H1 (cell line): ENCODE measurements at regions not wholly inside any gene's neighbourhood (a gene's known extent, or its start where the extent isn't known, plus 50 kb on each side); places are given as distances from the start of the nearest gene placed in this dataset.

ENCODE experiments used
- CTCF ChIA-PET: fragments of 300-600 bp; sonication (Branson Sonifier 250); formaldehyde crosslinking; loops from one replicate; lab custom pipeline; 2021; ENCODE audit not compliant: partially characterized antibody; lab: Charles Lee
- POLR2A ChIA-PET: fragments of 300-600 bp; sonication (Branson Sonifier 250); formaldehyde crosslinking; loops from one replicate; lab custom pipeline; 2021; ENCODE audit warnings: inconsistent platforms; ENCODE audit not compliant: partially characterized antibody; lab: Charles Lee
- DNase-seq, 2 experiments: peaks; one replicate each; pipeline versions ENCODE4 v3.0.0 to v3.0.0-alpha.2; 2010 to 2022; ENCODE audit warnings: low spot score in 2 of 2, low read depth in 1 of 2, mixed read lengths in 1 of 2
- FAIRE-seq: peaks from 2 replicates; lab custom pipeline; 2011; peaks lifted over from hg19 to GRCh38; lab: Jason Lieb, UNC
- H2AFZ ChIP-seq: 2 replicates; pipeline ENCODE4 v1.8.1; 2012; ENCODE audit warnings: low read length, inconsistent platforms
- H2AK5ac ChIP-seq: 2 replicates; pipeline ENCODE4 v1.6.1; 2013; ENCODE audit warnings: low read depth, low read length
- H2BK120ac ChIP-seq: replicated peaks from 2 replicates; pipeline ENCODE3; 2013; ENCODE audit warnings: low read depth, low read length, inconsistent platforms
- H2BK12ac ChIP-seq: 2 replicates; pipeline ENCODE4 v1.6.1; 2013; ENCODE audit warnings: low read depth, low read length
- H2BK15ac ChIP-seq: 2 replicates; pipeline ENCODE4 v1.6.1; 2013; ENCODE audit warnings: low read length
- H2BK20ac ChIP-seq: 2 replicates; pipeline ENCODE4 v1.6.1; 2013; ENCODE audit warnings: low read length
- H2BK5ac ChIP-seq: 2 replicates; pipeline ENCODE4 v1.6.1; 2013; ENCODE audit warnings: low read depth, low read length
- H3K14ac ChIP-seq: 2 replicates; pipeline ENCODE4 v1.6.1; 2013; ENCODE audit warnings: inconsistent platforms; ENCODE audit not compliant: insufficient read length
- H3K18ac ChIP-seq: 2 replicates; pipeline ENCODE4 v1.6.1; 2013; ENCODE audit warnings: low read length; ENCODE audit errors: extremely low read depth
- H3K23ac ChIP-seq: 2 replicates; pipeline ENCODE4 v1.6.1; 2013; ENCODE audit warnings: inconsistent platforms; ENCODE audit not compliant: insufficient read length
- H3K23me2 ChIP-seq: 2 replicates; pipeline ENCODE4 v1.6.1; 2013; ENCODE audit warnings: low read depth, low read length
- H3K27ac ChIP-seq: 2 replicates; pipeline ENCODE4 v1.6.1; 2011; ENCODE audit warnings: low read depth, low read length, inconsistent platforms
- H3K27me3 ChIP-seq, 4 experiments: replicated peaks in 1 of 4; 1 replicate in 1 of 4; 2 replicates in 3 of 4; pipeline versions ENCODE4 v1.6.1 to v1.8.1; 2011 to 2013; ENCODE audit warnings: low read length in 3 of 4, mild to moderate bottlenecking in 3 of 4, inconsistent platforms in 2 of 4, mixed read lengths in 2 of 4, moderate library complexity in 1 of 4; ENCODE audit not compliant: control insufficient read depth in 3 of 4, insufficient read depth in 3 of 4; ENCODE audit errors: extremely low read depth in 1 of 4
- H3K36me3 ChIP-seq, 4 experiments: 2 replicates each; pipeline versions ENCODE4 v1.6.1 to v1.8.1; 2011 to 2013; ENCODE audit warnings: mild to moderate bottlenecking in 4 of 4, low read length in 3 of 4, moderate library complexity in 2 of 4, control low read depth in 1 of 4, inconsistent platforms in 1 of 4; ENCODE audit not compliant: insufficient read depth in 4 of 4, control insufficient read depth in 2 of 4
- H3K4ac ChIP-seq: replicated peaks from 2 replicates; pipeline ENCODE3; 2013; ENCODE audit warnings: low read length, low read depth, mixed read lengths, inconsistent platforms; ENCODE audit not compliant: insufficient read length
- H3K4me1 ChIP-seq, 4 experiments: replicated peaks in 1 of 4; 1 replicate in 1 of 4; 2 replicates in 3 of 4; pipeline versions ENCODE4 v1.6.1 to v1.8.1; 2011 to 2013; ENCODE audit warnings: low read length in 3 of 4, inconsistent platforms in 2 of 4, mixed read lengths in 1 of 4; ENCODE audit not compliant: insufficient read depth in 4 of 4, control insufficient read depth in 3 of 4
- H3K4me2 ChIP-seq, 2 experiments: 2 replicates each; pipeline versions ENCODE4 v1.6.1 to v1.8.1; 2011 to 2013; ENCODE audit warnings: low read depth in 2 of 2, low read length in 2 of 2, control low read depth in 1 of 2, inconsistent platforms in 1 of 2, mild to moderate bottlenecking in 1 of 2; ENCODE audit not compliant: insufficient read depth in 1 of 2
- H3K4me3 ChIP-seq, 4 experiments: fragments of 200-600, 300-600 bp in 1 of 4; sonication (generic), shearing (Covaris generic), sonication (Bioruptor Twin) in 1 of 4; 2 replicates each; pipeline versions ENCODE4 v1.5.1 to v1.8.1; 2011 to 2016; ENCODE audit warnings: low read length in 4 of 4, low read depth in 3 of 4, control low read depth in 2 of 4, inconsistent platforms in 2 of 4, mild to moderate bottlenecking in 2 of 4, mixed read lengths in 1 of 4, moderate library complexity in 1 of 4; ENCODE audit not compliant: insufficient read depth in 2 of 4; ENCODE audit errors: extremely low read depth in 1 of 4
- H3K56ac ChIP-seq: replicated peaks from 2 replicates; pipeline ENCODE3; 2013; ENCODE audit warnings: low read depth, mild to moderate bottlenecking, mixed read lengths, low read length, inconsistent platforms; ENCODE audit not compliant: insufficient read length
- H3K79me1 ChIP-seq: 2 replicates; pipeline ENCODE4 v1.6.1; 2013; ENCODE audit warnings: low read depth, low read length, control low read depth
- H3K79me2 ChIP-seq, 2 experiments: 2 replicates each; pipeline versions ENCODE4 v1.6.1 to v1.8.1; 2012 to 2013; ENCODE audit warnings: low read length in 2 of 2, mild to moderate bottlenecking in 2 of 2, inconsistent platforms in 1 of 2; ENCODE audit not compliant: insufficient read depth in 2 of 2, control insufficient read depth in 1 of 2
- H3K9ac ChIP-seq, 4 experiments: replicated peaks in 1 of 4; 1 replicate in 1 of 4; 2 replicates in 3 of 4; pipeline versions ENCODE4 v1.6.1 to v1.8.1; 2011 to 2013; ENCODE audit warnings: low read depth in 3 of 4, low read length in 3 of 4, control low read depth in 2 of 4, mild to moderate bottlenecking in 2 of 4, moderate library complexity in 2 of 4, inconsistent platforms in 1 of 4; ENCODE audit errors: extremely low read depth in 1 of 4
- H3K9me3 ChIP-seq, 2 experiments: 2 replicates each; pipeline versions ENCODE4 v1.6.1 to v1.8.1; 2012 to 2013; ENCODE audit warnings: mild to moderate bottlenecking in 2 of 2, moderate library complexity in 2 of 2, control low read depth in 1 of 2, inconsistent platforms in 1 of 2, low read depth in 1 of 2, low read length in 1 of 2, mixed read lengths in 1 of 2; ENCODE audit not compliant: insufficient read depth in 2 of 2
- H4K20me1 ChIP-seq, 2 experiments: replicated peaks in 1 of 2; 2 replicates each; pipeline versions ENCODE3 to v1.8.1; 2011 to 2013; ENCODE audit warnings: inconsistent platforms in 2 of 2, low read length in 2 of 2, mild to moderate bottlenecking in 1 of 2; ENCODE audit not compliant: insufficient read depth in 2 of 2, control insufficient read depth in 1 of 2
- H4K5ac ChIP-seq: 2 replicates; pipeline ENCODE4 v1.6.1; 2013; ENCODE audit warnings: low read length, low read depth, mixed read lengths, inconsistent platforms; ENCODE audit not compliant: insufficient read length
- H4K8ac ChIP-seq: 2 replicates; pipeline ENCODE4 v1.8.0; 2013; ENCODE audit warnings: mild to moderate bottlenecking, moderate library complexity, low read length, inconsistent platforms; ENCODE audit not compliant: insufficient read depth; ENCODE audit errors: extremely low read depth
- H4K91ac ChIP-seq: replicated peaks from 2 replicates; pipeline ENCODE3; 2013; ENCODE audit warnings: low read length, mixed read lengths, inconsistent platforms; ENCODE audit not compliant: insufficient read length
- ATF2 ChIP-seq: IDR thresholded peaks from 2 replicates; pipeline ENCODE4 v1.6.1; 2012; ENCODE audit warnings: low read length, inconsistent platforms
- CTBP2 ChIP-seq: IDR thresholded peaks from 2 replicates; pipeline ENCODE4 v1.7.0; 2011; ENCODE audit warnings: borderline replicate concordance, mild to moderate bottlenecking, moderate library complexity, mixed read lengths, low read length; ENCODE audit not compliant: insufficient read depth, insufficient read length
- NRF1 ChIP-seq: IDR thresholded peaks from 2 replicates; pipeline ENCODE4 v1.6.1; 2011; ENCODE audit warnings: mild to moderate bottlenecking, low read depth, low read length, improper control_type of control experiment
- WGBS, 2 experiments: shearing (Covaris generic) in 1 of 2; methylation state at CpG; one replicate each; pipeline versions ENCODE4 v1.1.6 to v1.1.7; 2013 to 2015; ENCODE audit warnings: low lambda C conversion rate in 2 of 2, mixed read lengths in 2 of 2, inconsistent platforms in 1 of 2, low coverage in 1 of 2, missing lambda C conversion rate in 1 of 2; ENCODE audit not compliant: insufficient replicate concordance in 2 of 2, insufficient coverage in 1 of 2, insufficient read length in 1 of 2; ENCODE audit errors: extremely low coverage in 1 of 2, missing lambda C conversion rate in 1 of 2; 5-methylcytosine and 5-hydroxymethylcytosine counted together

GRCh38 chr6:2369606-2370005 lies 124.2 kb upstream of the GMDS start:
- Histone ChIP-seq H2AFZ (no peak overlapping the region), H4K20me1 (peaks cover 0 to 1% of the 10 kb centered on the region in 2 experiments), H3K23me2 (no peaks in the 10 kb centered on the region), H3K36me3 (no peaks in the 10 kb centered on the region), H3K27me3 (no peaks in the 10 kb centered on the region), H3K27ac (no peak overlapping the region), H3K14ac (no peak overlapping the region), H2BK5ac (no peak overlapping the region), H2BK15ac (no peak overlapping the region), H3K4me2 (no peak overlapping the region), H4K91ac (no peak overlapping the region), H3K9ac (no peak overlapping the region), H3K18ac (no peak overlapping the region), H3K4me1 (no peaks in the 10 kb centered on the region), H2BK12ac (no peak overlapping the region), H3K79me1 (no peaks in the 10 kb centered on the region), H2AK5ac (no peak overlapping the region), H4K8ac (no peak overlapping the region), H3K4me3 (no peak overlapping the region), H3K9me3 (no peaks in the 10 kb centered on the region), H3K79me2 (no peaks in the 10 kb centered on the region), H4K5ac (no peak overlapping the region), H3K4ac (no peak overlapping the region), H2BK120ac (no peak overlapping the region), H3K23ac (no peak overlapping the region), H3K56ac (no peak overlapping the region), H2BK20ac (no peak overlapping the region)
- TF ChIP-seq CTBP2 (no peak), ATF2 (no peak), NRF1 (no peak)
- no peak for FAIRE-seq
- CTCF ChIA-PET: interaction anchor here (1.1 kb wide), 1 partner anchor 16 kb away, joined by 3 read pairs; no protein-coding TSS in a partner anchor
- no peak for DNase-seq
- 93% methylated on average over 8 of the region's 8 CpGs; no CpG with 5 or more reads in 1 of the 2 experiments for WGBS, 2 experiments
- POLR2A ChIA-PET: no interaction called here
